Left ventricle myocardium inferior (tissue), 1 donor: ENCODE measurements at regions not wholly inside any gene's neighbourhood (a gene's known extent, or its start where the extent isn't known, plus 50 kb on each side); places are given as distances from the start of the nearest gene placed in this dataset.

Experiments
- DNase-seq: peaks from one replicate; pipeline ENCODE4 v3.0.0-alpha.2; 2020
- H3K27ac ChIP-seq: fragments of 200-600 bp; replicated peaks from 2 replicates; pipeline ENCODE4 v1.8.0; 2021
- H3K27me3 ChIP-seq: fragments of 200-600 bp; 2 replicates; pipeline ENCODE4 v1.8.0; 2021; ENCODE audit warnings: low read depth
- H3K36me3 ChIP-seq: fragments of 200-600 bp; 2 replicates; pipeline ENCODE4 v1.8.0; 2021
- H3K4me1 ChIP-seq: fragments of 200-600 bp; 2 replicates; pipeline ENCODE4 v1.8.0; 2021
- H3K4me3 ChIP-seq: fragments of 200-600 bp; 2 replicates; pipeline ENCODE4 v1.8.0; 2021; ENCODE audit warnings: mild to moderate bottlenecking, moderate library complexity
- H3K9me3 ChIP-seq: fragments of 200-600 bp; replicated peaks from 2 replicates; pipeline ENCODE4 v1.8.0; 2021
- intact Hi-C: fragments of 100-400 bp; cut with micrococcal nuclease; formaldehyde crosslinking; loops from one replicate; pipeline ENCODE4 v1.11.0; 2022
- TF ChIP-seq, protein P1 (sequence below): fragments of 200-600 bp; IDR thresholded peaks from 2 replicates; pipeline ENCODE4 v1.8.0; 2021; ENCODE audit warnings: antibody characterized with exemption, mild to moderate bottlenecking, borderline replicate concordance
- donor health status: DM: no; HTN: yes; CAD: no; lungs with severe emphysema.

- Histone ChIP-seq H3K4me3 (no peak overlapping the region), H3K36me3 (no peaks in the 10 kb centered on the region), H3K27me3 (no peaks in the 10 kb centered on the region), H3K27ac (no peak overlapping the region), H3K4me1 (no peaks in the 10 kb centered on the region), H3K9me3 (peaks cover 19% of the 10 kb centered on the region)
- DNase-seq: no peak
- intact Hi-C loops: no loop called here
- TF ChIP-seq, protein P1, sequence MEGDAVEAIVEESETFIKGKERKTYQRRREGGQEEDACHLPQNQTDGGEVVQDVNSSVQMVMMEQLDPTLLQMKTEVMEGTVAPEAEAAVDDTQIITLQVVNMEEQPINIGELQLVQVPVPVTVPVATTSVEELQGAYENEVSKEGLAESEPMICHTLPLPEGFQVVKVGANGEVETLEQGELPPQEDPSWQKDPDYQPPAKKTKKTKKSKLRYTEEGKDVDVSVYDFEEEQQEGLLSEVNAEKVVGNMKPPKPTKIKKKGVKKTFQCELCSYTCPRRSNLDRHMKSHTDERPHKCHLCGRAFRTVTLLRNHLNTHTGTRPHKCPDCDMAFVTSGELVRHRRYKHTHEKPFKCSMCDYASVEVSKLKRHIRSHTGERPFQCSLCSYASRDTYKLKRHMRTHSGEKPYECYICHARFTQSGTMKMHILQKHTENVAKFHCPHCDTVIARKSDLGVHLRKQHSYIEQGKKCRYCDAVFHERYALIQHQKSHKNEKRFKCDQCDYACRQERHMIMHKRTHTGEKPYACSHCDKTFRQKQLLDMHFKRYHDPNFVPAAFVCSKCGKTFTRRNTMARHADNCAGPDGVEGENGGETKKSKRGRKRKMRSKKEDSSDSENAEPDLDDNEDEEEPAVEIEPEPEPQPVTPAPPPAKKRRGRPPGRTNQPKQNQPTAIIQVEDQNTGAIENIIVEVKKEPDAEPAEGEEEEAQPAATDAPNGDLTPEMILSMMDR: no peak
These were observed 651.5 kb downstream of the CENPC start for GRCh38 chr4:66893807-66894206.

- peaks cover 15% of the 10 kb centered on the region for H3K9me3 ChIP-seq
- intact Hi-C loops: no loop called here
- no peaks in the 10 kb centered on the region for H3K27me3 ChIP-seq
- H3K4me1 ChIP-seq: no peaks in the 10 kb centered on the region
- no peak for DNase-seq
- H3K36me3 ChIP-seq: no peaks in the 10 kb centered on the region
- no peak overlapping the region for H3K27ac ChIP-seq
- TF ChIP-seq, protein P1: no peak
- H3K4me3 ChIP-seq: no peak overlapping the region
These were observed 658.2 kb downstream of the CENPC start for GRCh38 chr4:66887061-66887460.

GRCh38 chr4:66885501-66886165 lies 659.7 kb downstream of the CENPC start:
- Histone ChIP-seq H3K4me3 (no peak overlapping the region), H3K36me3 (no peaks in the 10 kb centered on the region), H3K27ac (no peak overlapping the region), H3K9me3 (peaks cover 9% of the 10 kb centered on the region), H3K27me3 (no peaks in the 10 kb centered on the region), H3K4me1 (no peaks in the 10 kb centered on the region)
- intact Hi-C loops: no loop called here
- TF ChIP-seq, protein P1: no peak
- no peak for DNase-seq

DNA sequence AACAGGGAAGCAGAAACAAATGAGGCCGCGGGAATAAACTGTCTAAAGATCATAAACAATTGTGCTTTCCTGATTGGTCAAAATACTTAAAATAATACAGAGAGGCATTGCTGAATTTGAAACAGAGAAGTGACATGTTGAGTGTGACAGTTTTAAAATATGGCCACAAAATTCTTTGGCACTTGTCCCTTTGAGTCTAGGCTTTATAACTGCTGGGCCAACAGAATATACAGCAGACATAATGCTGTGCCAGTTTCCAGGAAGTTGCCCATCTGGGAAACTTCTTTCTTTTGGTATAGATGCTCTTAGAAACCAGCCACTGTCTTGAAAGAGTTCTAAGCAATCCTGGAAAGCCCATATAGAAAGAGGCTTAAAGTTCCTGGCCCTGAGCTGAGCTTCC lies 668.4 kb downstream of the CENPC start:
- Histone ChIP-seq H3K4me3 (no peak overlapping the region), H3K4me1 (no peaks in the 10 kb centered on the region), H3K27me3 (no peaks in the 10 kb centered on the region), H3K36me3 (no peaks in the 10 kb centered on the region), H3K9me3 (no peaks in the 10 kb centered on the region), H3K27ac (no peak overlapping the region)
- TF ChIP-seq, protein P1: no peak
- intact Hi-C loops: no loop called here
- DNase-seq: no peak

GRCh38 chr4:66872661-66873060 lies 672.6 kb downstream of the CENPC start:
- TF ChIP-seq, protein P1: no peak
- no peaks in the 10 kb centered on the region for H3K4me1 ChIP-seq
- no peaks in the 10 kb centered on the region for H3K9me3 ChIP-seq
- intact Hi-C loops: no loop called here
- DNase-seq: no peak
- H3K27ac ChIP-seq: no peak overlapping the region
- H3K4me3 ChIP-seq: no peak overlapping the region
- no peaks in the 10 kb centered on the region for H3K36me3 ChIP-seq
- H3K27me3 ChIP-seq: no peaks in the 10 kb centered on the region
